Suppressor macrophage (primary cell): ENCODE measurements at regions not wholly inside any gene's neighbourhood (a gene's known extent, or its start where the extent isn't known, plus 50 kb on each side); places are given as distances from the start of the nearest gene placed in this dataset.

Experiments used
- DNase-seq, 4 experiments: peaks; one replicate each; pipeline ENCODE4 v3.0.0-alpha.2; 2020 to 2022

DNA sequence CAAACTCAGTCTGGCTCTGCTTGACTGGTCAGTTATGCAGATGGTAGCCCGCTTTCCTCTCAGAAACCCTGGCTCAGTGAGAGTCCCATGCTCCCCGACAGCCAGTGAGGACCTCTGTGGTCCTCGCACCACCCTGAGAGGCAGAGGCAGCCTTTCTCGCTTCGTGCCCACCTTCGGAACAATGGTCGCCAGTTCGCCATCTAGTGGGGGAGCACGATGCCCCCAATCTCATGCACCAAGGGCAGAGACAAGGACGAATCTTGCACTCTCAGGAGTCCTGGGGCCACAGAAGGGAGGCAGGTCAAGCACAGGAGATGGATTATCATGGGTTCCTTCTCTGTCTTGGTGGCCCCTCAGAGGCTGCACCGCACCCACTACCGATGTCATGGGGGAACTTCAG lies 75.2 kb downstream of the RHCG start:
- no peak for DNase-seq

DNA sequence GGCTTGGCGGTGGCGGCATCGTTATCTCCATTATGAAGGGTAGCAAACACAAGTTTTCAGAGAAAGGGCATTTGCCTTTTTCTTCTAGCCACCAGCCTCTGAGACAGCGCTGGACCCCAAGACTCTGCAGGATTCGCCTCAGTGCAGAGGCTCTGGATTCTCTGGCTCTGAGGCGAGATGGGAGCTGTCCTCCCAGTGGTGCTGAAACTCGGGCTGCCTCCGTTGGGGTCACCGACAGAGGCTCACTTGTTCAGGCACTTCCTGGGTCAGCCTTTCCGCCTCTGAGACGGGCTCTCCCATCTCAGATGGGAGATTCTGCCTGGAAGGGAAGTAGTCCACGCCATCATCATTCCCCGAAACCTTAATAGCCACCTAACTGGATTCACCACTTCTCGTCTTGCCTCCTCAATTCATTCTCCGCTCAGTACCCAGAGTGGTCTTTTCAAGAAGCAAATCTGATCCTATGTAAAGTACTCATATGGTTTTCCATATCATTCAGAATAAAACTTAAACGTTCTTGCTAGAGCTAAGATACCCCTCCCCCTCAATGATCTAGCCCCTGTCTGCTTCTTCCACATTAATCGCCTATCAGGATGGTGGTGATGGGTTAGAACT lies 76.9 kb downstream of the RHCG start:
- DNase-seq: peak; percentile 54 to 78 (median 66)

DNA sequence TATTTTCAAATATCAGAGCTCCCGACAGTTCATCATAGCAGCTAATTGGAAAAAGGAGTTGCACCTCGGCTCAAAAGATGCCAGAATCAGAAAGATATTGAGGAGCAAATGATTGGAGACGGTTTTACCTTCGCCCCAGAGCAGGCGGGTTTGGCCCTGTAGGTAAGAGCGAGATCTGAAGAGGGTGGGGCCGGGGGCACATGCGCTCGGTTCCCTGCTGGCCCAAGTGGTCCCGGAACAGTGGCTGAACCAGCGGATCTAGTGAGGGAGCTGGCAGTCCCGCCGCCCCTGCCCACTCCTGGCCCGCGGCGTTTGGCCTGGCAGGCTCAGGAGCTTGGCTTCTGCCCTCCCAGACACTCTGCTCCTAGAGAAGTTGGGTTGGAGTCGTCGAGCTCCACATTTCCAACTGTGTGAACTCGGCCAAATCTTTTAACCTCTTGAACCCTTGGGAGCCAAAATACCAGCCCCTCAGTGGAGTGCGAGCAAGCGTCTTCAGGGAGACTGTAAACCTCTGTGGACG lies 79.1 kb downstream of the RHCG start:
- no peak for DNase-seq

DNA sequence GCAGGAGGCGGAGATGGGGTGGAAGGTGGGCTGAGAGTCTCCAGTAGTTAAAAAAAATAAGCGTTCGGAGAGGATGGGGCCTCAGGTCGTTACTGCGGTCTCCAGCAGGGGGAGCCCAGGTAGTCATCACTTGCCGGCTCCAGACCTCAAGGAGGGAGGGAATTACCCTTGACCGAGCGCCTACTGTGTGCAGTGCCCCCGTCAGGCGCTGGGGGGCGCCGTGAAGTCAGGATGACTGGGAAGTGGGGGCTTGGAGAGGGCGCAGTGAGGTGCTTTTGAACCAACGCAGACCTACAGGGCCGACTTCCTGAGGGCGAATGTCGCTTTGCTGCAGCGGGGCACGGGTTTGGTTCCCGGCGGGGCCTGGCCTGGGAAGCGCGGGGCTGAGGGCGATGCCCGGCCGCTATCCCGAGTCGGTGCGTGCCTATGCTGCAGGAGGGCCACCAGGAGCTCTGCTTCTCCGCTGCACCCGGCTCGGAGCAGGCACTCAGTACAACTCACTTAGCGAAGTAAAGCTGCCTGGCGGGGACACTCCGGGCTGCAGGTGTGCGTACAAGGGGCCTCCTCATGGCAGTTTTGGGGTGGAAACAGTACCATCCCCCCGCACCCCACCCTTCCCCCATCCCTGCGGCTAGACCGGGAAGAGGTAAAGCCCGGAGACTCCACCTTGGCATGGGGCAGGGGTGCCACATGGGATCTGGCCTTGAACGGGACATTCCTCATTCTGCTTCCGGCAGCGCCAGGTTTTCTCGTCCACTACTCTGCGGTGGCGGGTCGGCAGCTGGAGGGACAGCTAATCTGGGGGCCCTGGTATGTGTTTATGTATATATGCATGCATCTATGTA lies 79.8 kb downstream of the RHCG start:
- DNase-seq: peak; percentile 81 to 88 (median 84)

DNA sequence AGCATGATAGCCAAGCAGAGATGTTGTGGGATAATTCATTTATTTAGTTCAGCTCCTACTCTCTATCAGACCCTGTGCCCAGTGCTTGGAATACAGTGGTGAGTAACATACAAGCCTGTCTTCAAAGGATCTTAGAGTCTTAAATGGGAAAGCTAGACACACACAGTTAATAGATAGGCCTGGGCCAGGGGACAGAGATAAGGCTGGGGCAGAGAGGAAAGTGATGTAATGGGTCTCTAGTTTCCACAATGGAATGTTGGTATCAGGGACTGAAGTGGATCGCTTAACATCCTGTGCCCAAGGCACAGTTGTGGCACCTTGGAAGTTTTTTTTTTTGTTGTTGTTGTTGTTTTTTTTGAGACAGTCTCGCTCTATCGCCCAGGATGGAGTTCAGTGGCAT lies 79.9 kb upstream of the POLG start:
- DNase-seq: no peak

DNA sequence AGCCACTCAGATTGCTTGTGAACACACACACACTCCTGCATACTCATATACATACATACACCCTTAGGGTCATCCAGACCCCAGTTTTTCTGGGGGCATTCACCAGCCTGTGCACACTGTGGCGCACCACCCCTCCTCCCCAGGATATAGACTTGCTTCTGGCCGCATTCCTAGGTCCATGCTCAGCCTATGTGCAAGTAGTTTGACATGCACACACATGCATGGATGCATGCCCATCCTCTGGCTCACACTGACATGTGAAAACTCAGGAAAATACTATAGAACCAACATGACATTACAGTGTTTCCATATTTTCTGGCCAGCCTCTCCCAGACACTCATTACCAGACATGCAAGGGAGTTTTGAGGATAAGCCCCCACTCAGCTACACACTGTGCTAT lies 79.3 kb upstream of the POLG start:
- DNase-seq: no peak

DNA sequence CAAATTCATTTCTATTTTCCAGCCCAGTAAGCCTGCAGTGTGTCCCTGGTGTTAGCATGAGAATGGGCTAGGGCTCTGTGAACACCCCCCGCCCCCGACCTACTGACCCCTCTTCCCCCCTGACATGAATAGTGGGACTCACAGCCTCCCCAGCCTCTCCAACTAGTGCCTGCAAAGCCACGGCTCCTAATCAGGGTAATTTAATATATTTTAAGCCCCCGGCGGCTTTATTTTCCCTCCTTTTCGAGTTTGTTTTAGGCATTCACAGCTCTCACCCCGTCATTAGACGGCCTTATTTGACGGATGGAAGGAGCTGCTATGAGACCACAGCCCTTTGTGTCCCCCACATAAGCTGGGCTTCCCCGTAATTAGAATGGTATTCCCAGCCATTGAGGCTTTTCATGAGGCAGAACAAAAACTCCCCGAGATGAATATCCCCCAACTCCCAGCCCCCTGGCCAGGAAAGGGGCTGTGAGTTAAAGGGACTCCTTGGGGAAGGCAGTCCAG lies 78.3 kb upstream of the POLG start:
- DNase-seq: no peak

DNA sequence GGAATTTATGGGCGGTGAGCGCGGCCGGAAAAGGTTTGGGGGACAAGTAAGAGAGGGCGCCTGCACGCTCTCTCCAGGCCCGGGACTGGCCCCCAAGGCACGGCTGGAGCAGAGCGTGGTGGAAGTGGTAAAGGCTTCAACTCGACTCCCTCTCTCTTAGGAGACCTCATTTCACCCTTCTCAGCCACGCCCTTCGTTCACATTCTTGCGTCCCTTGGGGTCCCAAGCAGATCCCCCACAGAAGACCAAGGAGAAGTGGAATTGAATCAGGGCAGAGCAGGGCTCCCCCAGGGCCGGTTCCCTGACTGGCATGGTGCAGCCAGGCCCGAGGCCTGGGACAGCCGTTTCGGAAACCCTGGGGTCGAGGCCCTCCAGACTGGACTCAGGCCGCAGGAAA lies 75.4 kb upstream of the POLG start:
- no peak for DNase-seq

DNA sequence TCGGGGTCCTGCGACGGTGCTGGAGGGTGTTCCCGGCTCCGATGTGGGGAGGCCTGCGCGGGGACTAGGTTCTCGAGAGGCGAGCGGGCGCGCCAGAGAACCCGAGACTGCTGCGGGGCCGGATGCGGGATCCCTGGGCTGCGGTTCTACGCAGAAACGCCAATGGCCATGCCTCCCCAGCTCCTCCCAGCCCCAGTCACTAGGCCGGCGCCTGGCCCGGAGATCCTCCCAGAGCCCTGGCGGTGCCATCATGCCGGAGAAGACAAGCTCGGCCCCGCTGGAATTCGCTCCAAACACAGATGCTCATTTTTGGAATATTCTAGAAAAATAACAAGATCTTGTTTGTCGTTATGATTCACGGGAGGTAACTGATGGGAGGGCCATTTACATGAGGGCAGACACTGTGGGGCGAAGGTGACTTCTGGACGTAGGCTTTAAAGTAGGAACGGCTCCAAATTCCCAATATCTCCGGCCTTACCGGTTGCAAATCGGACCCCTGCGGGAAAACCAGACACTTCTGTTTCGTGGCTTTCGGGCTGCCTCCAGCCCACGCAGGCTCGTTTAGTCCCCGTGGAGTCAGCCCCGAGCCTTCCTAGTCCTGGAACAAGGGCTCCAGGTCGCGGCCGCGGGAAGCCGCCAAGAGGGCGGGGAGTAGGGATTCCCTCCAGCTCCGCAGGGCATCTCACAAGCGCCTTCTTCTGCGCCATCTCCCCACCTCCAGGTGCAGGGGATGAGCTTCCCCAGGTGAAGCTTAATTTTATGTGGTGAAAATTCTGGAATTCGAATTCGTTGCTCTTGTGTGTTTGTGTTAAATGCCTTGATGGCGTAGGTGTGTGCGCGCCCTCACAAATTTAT lies 74.8 kb upstream of the POLG start:
- peak in 1 of 4 experiments; percentile 24 for DNase-seq

DNA sequence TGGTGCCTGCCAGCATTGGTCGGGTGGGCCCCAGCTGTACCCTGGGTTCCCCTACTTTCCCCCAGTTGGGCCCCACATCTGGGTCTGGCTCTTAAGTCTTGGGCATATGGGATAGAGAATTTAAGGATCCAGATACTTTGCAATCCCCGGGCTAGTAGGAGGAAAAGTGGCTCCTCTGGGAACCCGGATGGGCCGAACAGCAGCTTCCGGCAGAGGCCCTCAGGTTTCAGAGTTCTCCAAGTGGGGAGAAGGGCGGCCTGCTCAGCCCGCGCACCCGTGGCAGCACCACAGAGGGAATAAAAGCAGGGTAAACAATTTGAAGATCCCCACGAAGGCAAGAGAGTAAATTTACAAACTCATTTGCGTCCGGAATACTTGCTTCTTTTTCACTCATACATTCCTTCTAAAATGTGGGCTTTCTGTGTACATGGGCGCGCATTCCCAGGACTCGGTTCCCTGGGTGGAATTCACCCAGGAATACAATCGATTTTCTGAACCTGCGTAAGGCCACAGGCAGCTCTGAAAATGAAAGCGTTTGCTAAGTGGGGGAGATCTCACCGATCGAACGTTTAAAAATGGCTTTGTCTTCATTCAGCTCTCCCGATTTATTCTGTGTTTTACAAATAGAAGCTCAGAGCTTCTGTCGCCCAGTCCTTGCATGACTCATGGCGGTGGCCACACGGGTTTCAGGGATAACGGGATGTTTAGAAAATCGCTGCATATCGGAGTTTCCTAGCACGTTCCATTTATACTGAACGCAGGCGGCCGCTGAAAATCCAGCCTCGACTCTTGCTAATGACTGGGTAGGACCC lies 74.0 kb upstream of the POLG start:
- peak in 3 of 4 experiments; percentile 36 to 45 (median 41) for DNase-seq

DNA sequence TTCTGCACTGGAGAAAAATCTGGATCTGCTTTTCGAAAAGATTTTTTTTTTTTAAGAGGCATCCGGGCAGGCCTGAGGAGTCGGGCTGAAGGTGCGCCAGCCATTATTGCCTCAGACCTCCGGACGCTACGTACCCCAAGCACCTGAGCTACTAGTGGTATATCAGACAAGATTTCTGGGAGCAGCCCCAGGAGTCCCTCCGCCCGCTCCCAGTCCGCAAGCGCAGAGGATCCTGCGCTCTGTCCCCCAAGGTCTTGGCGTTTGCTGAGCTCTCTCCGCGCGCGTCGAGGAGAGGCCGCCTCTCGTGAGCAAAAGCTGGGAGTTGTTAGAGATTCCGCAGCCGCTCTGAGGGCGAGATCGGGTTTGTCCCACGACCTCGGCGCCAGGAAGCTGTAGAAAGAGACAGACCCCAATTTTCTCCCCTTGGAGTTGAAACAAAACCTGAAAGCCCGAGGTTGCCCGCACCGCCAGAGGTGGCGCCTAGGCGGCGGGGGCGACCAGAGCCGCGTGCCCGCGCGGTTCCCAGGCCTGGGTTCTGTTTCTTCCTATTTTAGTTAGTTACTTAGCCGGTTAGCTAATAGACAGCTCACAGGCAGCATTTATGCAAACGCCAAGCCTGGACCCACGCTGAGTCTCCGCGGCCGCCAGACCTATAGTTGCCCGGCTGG lies 72.5 kb upstream of the POLG start:
- DNase-seq: peak; percentile 57 to 83 (median 70)

DNA sequence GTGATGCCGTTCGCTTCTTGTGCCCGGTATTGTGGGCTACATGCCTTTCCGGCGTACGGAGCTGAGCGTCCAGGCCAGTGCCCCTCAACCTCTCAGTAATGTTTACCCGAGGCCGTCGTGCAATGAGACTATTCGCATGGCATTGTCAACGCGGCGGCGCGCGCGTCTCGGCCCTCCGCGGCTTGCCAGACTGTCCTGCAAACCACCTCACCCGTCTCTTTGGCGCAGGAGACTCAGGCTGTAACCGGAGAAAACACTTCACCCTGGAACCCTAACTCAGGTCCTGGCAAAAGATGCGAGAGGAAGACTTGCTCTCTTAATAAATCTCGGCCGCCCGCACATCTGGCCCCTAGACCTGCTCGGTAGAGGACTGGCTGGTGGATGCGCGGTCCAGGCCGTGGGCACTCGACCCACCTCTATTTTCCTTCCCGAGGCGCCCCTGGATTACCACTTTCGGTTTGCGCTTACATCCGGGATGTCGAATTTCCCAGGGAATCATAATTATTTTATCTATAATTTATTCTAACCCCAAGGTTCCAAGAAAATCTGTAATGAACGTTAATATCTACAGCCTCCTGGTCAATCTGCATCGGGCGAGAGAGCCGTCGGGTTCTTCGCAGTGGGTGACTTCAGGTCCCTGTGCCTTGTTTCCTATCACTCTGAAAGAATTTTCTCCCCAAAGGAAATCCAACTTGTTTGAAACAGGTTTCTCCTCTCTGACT lies 71.8 kb upstream of the POLG start:
- no peak for DNase-seq

DNA sequence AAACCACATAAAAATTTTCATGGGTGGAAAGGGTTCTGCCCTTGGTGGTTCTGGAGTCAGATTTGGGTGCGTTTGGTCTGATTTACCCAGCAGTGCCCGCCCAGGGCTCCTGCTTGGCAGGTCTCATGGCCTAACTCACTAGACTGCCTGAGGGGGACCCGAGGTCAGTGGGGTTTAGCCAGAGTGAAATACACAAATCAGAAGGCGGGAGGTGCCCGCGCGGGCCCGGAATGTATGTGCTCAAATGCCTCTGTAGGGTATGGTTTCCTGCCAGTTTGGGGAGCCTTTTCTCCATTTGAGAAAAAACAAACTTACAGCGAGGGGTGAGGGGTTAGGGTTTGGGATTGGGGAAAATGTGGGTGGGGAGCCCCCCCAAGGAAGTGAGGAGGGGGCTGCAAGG lies 70.9 kb upstream of the POLG start:
- DNase-seq: no peak

DNA sequence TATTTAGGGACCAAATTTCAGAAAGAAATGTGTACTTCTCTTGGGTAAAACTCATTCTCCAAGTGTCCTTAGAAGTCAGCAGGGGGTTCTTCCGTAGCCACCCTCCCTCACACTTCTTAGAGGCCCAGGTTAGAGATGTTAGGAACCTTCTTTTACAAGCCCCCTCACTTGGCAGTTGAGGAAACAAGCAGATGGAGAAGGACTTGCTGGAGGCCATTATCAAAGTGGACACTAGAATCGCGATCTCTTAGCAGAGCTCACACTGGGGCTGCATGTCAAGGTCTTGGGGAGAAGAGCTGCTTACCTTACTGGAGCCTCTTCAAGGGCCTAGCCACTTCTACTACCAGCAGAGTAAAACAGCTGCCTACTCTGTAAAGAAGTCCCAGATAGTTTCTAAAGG lies 69.4 kb upstream of the POLG start:
- DNase-seq: no peak

DNA sequence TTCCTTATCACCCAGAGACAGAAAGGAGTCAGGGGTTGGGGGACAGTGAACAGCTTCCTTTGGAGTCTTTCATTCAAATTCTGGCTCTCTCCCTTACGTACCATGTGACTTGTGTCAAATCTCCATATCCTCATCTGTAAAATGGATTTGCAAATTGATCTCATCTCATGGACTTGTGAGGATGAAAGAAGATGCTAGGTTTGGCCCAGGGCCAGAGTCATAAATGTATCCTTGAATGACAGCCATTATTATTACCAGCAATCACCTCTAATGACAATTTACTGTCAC lies 67.8 kb upstream of the POLG start:
- DNase-seq: no peak

DNA sequence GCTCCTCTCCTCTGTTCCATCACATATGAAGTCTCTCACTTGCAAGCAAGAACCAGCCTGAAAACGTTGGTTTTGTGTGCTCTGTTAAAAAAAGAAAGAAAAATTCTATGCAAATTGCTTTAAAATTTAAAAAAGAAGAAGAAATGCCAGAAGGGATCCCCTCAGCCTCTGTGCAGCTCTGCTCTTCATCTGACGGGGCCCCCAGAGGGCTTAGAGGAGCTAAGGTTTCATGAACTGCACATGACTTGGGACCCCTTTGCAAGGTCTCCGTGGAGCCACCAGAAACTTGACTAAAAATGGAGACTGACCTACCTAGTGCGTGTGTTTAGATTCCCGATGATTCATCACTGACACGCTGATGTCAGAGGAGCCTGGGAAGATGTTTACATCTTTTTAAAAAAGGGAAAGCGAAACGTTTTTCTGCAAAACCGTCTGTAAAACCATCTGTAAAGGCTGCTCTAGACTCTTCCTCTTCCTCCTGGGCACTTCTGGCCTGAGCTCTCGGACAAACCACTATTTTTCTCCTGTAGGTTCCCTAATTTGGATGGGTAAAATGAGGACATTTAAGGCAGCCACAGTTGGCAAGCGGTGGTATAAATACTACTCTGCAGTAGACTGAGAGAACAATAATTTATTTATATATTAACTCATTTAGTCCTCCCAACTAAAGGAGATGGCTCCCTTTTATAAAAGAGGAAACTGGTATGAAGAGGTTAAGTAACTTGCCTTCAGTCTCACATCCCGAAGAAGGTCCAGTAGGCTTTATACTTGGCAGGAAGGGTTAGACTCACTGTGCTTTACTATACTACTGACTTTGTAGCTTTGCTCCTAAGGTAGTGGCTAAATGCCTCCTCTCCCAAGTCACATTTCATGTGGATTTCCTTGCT lies 67.2 kb upstream of the POLG start:
- peak; percentile 62 to 80 (median 72) for DNase-seq

DNA sequence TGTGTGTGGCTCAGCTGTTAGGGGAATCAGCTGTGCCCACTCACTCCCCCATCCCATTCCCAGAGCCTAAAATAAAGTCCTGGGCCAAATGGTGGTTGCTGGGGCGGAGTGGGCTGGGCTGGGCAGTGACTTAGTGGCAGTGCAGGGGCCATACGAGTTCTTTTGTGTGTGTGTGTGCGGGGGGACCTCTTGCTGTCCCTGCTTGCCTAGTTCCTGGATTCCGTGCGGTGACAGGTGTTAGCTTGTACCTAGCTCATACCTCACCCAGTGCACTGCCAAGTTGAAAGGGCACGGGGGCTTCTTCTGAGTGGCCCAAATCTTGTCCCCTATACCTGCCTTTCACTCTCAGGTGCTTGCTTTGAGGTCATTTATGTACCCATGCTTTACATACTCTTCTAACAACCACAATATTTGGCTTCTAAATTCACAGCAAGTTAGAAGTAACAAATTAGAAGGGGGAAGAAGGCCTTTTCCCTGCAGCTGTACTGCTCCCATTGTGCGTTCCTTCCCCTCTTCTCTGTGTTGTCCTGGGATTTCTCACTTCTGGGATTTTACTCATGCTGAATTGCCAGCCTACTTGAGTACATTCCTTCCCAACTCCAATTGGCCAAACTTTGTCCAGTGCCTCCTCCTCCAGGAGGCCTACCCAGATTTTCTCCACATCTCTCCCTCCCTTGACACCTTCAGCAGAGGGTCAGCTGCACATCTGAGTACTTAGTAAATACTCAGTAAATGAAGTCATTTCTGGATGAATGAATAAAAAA lies 66.3 kb upstream of the POLG start:
- no peak for DNase-seq

DNA sequence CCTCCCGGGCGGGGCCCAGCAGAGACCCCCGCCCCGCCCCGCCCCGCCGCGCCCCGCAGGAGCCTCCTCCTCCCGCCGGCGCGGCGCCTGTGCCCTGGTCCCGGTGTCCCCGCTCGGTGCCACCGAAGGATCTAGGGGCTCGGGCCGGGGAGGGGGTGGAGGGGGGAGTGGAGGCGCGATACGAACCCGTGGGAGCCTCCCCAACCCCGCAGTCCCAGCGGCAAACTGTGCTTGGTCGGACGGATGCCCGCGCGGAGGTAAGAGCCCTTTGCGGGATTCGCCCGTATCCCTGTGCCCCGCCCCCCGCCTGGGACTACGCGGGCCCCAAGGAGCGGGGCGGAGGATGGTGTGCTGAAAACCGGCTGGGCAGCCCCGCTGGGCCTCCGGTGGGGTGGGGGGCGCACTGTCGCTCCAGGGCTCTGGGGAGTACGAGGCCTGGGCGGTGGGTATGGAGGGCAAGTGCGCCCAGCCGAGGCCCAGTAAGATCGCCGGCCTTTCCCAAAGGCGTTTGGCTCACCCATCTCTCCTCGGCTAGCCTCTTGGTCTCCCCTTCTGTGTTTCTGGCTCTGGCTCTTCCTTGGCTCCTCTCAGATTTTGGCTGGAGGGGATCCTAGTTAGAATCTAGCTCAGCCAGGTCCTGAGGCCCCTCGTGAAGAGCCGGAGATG lies 65.6 kb upstream of the POLG start:
- no peak for DNase-seq
